ENCODE measurements at regions not wholly inside any gene's neighbourhood (a gene's known extent, or its start where the extent isn't known, plus 50 kb on each side); places are given as distances from the start of the nearest gene placed in this dataset.

DNA sequence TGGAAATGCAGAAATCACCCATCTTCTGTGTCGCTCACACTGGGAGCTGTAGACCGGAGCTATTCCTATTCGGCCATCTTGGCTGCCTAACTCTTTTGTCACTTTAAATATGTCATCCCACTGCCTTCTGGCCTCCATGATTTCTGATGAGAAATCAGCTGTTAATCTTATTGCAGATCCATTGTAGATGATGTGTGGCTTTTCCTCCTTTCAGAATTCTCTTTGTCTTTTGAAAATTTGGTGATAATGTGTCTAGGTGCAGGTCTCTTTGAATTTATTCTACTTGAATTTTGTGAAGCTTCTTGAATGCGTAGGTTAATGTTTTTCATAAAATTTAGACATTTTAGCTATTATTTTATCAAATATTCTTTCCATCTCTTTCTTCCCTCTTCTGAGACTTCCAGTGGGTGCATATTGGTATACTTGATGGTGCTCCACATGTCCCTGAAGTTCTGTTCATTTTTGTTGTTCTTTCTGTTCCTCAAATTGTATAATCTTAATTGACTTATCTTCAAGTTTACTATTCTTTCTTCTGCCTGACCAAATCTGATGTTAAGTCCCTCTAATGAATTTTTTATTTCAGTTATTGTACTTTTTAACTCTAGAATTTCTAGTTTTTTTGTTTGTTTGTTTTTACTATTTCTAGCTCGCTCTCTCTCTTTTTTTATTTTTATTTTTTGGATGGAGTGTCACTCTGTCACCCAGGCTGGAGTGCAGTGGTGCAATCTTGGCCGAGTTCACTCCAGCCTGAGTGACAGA lies 90.8 kb upstream of the DLX2 start:
- Histone ChIP-seq H3K79me2 (ENCODE audit: control insufficient read depth, insufficient read depth, low read length) (no peaks in the 10 kb centered on the region), H2AFZ (ENCODE audit: low read length) (no peak overlapping the region), H3K4me2 (ENCODE audit: extremely low read depth, insufficient read depth, low read length) (no peak overlapping the region), H4K20me1 (ENCODE audit: control insufficient read depth, extremely low read depth, insufficient read depth, low read length) (no peaks in the 10 kb centered on the region), H3K36me3 (ENCODE audit: control insufficient read depth, insufficient read depth, low read length) (no peaks in the 10 kb centered on the region), H3K4me3 (replicated peaks in 1 of 4; ENCODE audit: control extremely low read depth in 1 of 4, insufficient read depth in 1 of 4, low read depth in 3 of 4, low read length in 4 of 4) (no peak overlapping the region), H3K9ac (ENCODE audit: insufficient read depth, low read length) (no peak overlapping the region), H3K4me1 (ENCODE audit: control insufficient read depth, extremely low read depth, insufficient read depth, low read length) (no peaks in the 10 kb centered on the region), H3K27ac (ENCODE audit: insufficient read depth, low read length) (no peak overlapping the region), H3K27me3 (ENCODE audit: control insufficient read depth, insufficient read depth, low read length) (no peaks in the 10 kb centered on the region), H3K9me3 (ENCODE audit: control insufficient read depth, insufficient read depth, low read depth, low read length) (no peaks in the 10 kb centered on the region)
- DNase-seq (ENCODE audit: low read depth in 2 of 2), result no peak
- TF ChIP-seq EZH2 (IDR thresholded peaks at IDR 0.05; ENCODE audit: low read length, missing control alignments), result no peak
- TF ChIP-seq, protein P1, sequence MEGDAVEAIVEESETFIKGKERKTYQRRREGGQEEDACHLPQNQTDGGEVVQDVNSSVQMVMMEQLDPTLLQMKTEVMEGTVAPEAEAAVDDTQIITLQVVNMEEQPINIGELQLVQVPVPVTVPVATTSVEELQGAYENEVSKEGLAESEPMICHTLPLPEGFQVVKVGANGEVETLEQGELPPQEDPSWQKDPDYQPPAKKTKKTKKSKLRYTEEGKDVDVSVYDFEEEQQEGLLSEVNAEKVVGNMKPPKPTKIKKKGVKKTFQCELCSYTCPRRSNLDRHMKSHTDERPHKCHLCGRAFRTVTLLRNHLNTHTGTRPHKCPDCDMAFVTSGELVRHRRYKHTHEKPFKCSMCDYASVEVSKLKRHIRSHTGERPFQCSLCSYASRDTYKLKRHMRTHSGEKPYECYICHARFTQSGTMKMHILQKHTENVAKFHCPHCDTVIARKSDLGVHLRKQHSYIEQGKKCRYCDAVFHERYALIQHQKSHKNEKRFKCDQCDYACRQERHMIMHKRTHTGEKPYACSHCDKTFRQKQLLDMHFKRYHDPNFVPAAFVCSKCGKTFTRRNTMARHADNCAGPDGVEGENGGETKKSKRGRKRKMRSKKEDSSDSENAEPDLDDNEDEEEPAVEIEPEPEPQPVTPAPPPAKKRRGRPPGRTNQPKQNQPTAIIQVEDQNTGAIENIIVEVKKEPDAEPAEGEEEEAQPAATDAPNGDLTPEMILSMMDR (conservative IDR thresholded peaks at IDR 0.05 in 1 of 2, IDR thresholded peaks at IDR 0.05 in 1 of 2; ENCODE audit: low read depth in 1 of 2, low read length in 2 of 2), result no peak

DNA sequence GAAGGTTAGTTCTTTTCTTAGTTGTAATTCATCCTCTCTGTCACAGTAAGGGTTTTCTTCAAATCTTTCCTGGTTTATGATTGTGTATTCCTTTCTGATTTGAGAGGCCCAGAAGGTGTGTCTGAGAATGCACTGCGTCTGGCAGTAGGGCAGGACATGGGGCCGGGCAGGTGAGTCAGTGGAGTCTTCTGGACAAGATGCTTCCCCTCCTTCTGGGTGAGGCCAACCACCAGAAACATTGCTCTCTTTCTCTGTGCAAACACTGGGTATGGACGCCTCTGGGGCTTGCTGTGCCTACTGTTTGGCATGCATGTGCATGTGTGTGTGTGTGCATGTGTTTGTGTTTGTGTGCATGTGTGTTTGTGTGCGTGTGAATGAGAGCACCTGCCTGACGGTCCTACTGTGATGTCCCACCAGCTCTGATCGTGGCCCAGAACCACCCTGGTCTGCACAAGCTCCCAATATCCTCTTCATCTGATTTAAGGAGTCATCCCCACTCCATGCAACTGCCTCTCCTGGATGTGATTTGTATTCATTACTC lies 93.2 kb upstream of the DLX2 start:
- Histone ChIP-seq H3K9me3 (ENCODE audit: control insufficient read depth, insufficient read depth, low read depth, low read length) (no peaks in the 10 kb centered on the region), H4K20me1 (ENCODE audit: control insufficient read depth, extremely low read depth, insufficient read depth, low read length) (no peaks in the 10 kb centered on the region), H3K36me3 (ENCODE audit: control insufficient read depth, insufficient read depth, low read length) (no peaks in the 10 kb centered on the region), H3K27ac (ENCODE audit: insufficient read depth, low read length) (no peak overlapping the region), H3K4me3 (replicated peaks in 1 of 4; ENCODE audit: control extremely low read depth in 1 of 4, insufficient read depth in 1 of 4, low read depth in 3 of 4, low read length in 4 of 4) (no peak overlapping the region), H2AFZ (ENCODE audit: low read length) (no peak overlapping the region), H3K27me3 (ENCODE audit: control insufficient read depth, insufficient read depth, low read length) (no peaks in the 10 kb centered on the region), H3K4me2 (ENCODE audit: extremely low read depth, insufficient read depth, low read length) (no peak overlapping the region), H3K79me2 (ENCODE audit: control insufficient read depth, insufficient read depth, low read length) (no peaks in the 10 kb centered on the region), H3K9ac (ENCODE audit: insufficient read depth, low read length) (no peak overlapping the region), H3K4me1 (ENCODE audit: control insufficient read depth, extremely low read depth, insufficient read depth, low read length) (no peaks in the 10 kb centered on the region)
- TF ChIP-seq EZH2 (IDR thresholded peaks at IDR 0.05; ENCODE audit: low read length, missing control alignments), result no peak
- TF ChIP-seq, protein P1 (conservative IDR thresholded peaks at IDR 0.05 in 1 of 2, IDR thresholded peaks at IDR 0.05 in 1 of 2; ENCODE audit: low read depth in 1 of 2, low read length in 2 of 2), result no peak
- no peak for DNase-seq (ENCODE audit: low read depth in 2 of 2)

DNA sequence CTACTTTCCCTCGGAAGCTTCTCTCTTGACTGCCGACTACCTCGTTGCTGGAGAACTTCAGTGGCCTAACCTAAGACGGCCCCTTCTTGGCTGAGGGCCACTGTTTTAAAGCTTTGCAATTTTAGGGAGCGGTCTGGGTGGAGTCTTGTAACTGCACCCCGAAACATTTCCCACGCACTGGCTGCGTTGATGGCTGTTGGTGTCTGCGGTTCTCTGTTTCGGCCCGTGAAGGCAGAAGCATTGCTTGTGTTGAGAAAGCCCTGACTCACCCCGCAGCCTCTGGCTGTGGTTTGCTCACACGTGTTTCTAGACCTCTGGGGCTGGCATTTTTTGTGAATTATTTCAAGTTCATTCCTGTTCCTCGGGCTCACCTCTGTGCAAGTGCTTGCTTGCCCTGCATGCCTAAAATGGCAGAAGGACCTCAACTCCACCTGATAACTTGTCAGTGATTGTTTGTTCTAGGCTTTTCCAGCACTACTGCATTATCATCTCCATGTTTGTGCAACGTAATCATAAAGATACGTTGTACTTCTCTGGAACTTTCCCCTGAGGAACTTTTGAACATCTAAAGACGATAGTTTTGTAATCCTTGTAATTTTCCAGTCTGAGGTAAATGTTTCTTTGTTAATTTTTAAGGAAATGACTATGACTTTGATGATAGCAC lies 94.2 kb upstream of the DLX2 start:
- Histone ChIP-seq H3K79me2 (ENCODE audit: control insufficient read depth, insufficient read depth, low read length) (no peaks in the 10 kb centered on the region), H3K27ac (ENCODE audit: insufficient read depth, low read length) (no peak overlapping the region), H3K27me3 (ENCODE audit: control insufficient read depth, insufficient read depth, low read length) (no peaks in the 10 kb centered on the region), H3K9me3 (ENCODE audit: control insufficient read depth, insufficient read depth, low read depth, low read length) (no peaks in the 10 kb centered on the region), H3K4me1 (ENCODE audit: control insufficient read depth, extremely low read depth, insufficient read depth, low read length) (no peaks in the 10 kb centered on the region), H2AFZ (ENCODE audit: low read length) (no peak overlapping the region), H3K9ac (ENCODE audit: insufficient read depth, low read length) (no peak overlapping the region), H3K4me3 (replicated peaks in 1 of 4; ENCODE audit: control extremely low read depth in 1 of 4, insufficient read depth in 1 of 4, low read depth in 3 of 4, low read length in 4 of 4) (no peak overlapping the region), H4K20me1 (ENCODE audit: control insufficient read depth, extremely low read depth, insufficient read depth, low read length) (no peaks in the 10 kb centered on the region), H3K4me2 (ENCODE audit: extremely low read depth, insufficient read depth, low read length) (no peak overlapping the region), H3K36me3 (ENCODE audit: control insufficient read depth, insufficient read depth, low read length) (no peaks in the 10 kb centered on the region)
- DNase-seq (ENCODE audit: low read depth in 2 of 2), result peak; percentile 58 to 89
- TF ChIP-seq, protein P1 (conservative IDR thresholded peaks at IDR 0.05 in 1 of 2, IDR thresholded peaks at IDR 0.05 in 1 of 2; ENCODE audit: low read depth in 1 of 2, low read length in 2 of 2), result no peak
